GM23248 (cell line): ENCODE measurements at regions not wholly inside any gene's neighbourhood (a gene's known extent, or its start where the extent isn't known, plus 50 kb on each side); places are given as distances from the start of the nearest gene placed in this dataset.

Experiments
- DNase-seq: peaks from one replicate; pipeline ENCODE4 v3.0.0-alpha.2; 2015
- H2AFZ ChIP-seq: fragments of 200-600 bp; sonication (generic); 2 replicates; pipeline ENCODE4 v1.6.1; 2016; ENCODE audit warnings: antibody characterized with exemption
- H3F3A ChIP-seq: fragments of 200-600 bp; sonication (generic); 2 replicates; pipeline ENCODE4 v1.6.1; 2016; ENCODE audit warnings: mild to moderate bottlenecking, antibody characterized with exemption, mixed run types; ENCODE audit not compliant: insufficient read depth
- H3K27ac ChIP-seq: fragments of 200-600 bp; sonication (generic); 2 replicates; pipeline ENCODE4 v1.5.1; 2016; ENCODE audit warnings: mild to moderate bottlenecking
- H3K27me3 ChIP-seq: fragments of 200-600 bp; sonication (generic); replicated peaks from 2 replicates; pipeline ENCODE4 v1.6.1; 2016; ENCODE audit warnings: mild to moderate bottlenecking; ENCODE audit not compliant: insufficient read depth
- H3K36me3 ChIP-seq: fragments of 200-600 bp; sonication (generic); 2 replicates; pipeline ENCODE4 v1.6.1; 2016; ENCODE audit warnings: low read depth, mild to moderate bottlenecking
- H3K4me1 ChIP-seq: fragments of 200-600 bp; sonication (generic); 2 replicates; pipeline ENCODE4 v1.6.1; 2016; ENCODE audit warnings: mild to moderate bottlenecking; ENCODE audit not compliant: insufficient read depth
- H3K4me2 ChIP-seq: fragments of 200-600 bp; sonication (generic); one replicate; pipeline ENCODE4 v1.6.1; 2016; ENCODE audit warnings: mild to moderate bottlenecking; ENCODE audit not compliant: unreplicated experiment
- H3K4me3 ChIP-seq: fragments of 200-600 bp; sonication (generic); 2 replicates; pipeline ENCODE4 v1.5.1; 2016; ENCODE audit warnings: mild to moderate bottlenecking
- H3K79me2 ChIP-seq: fragments of 200-600 bp; sonication (generic); 2 replicates; pipeline ENCODE4 v1.6.1; 2016; ENCODE audit warnings: mild to moderate bottlenecking; ENCODE audit not compliant: insufficient read depth
- H3K9ac ChIP-seq: fragments of 200-600 bp; sonication (generic); 2 replicates; pipeline ENCODE4 v1.6.1; 2016; ENCODE audit warnings: mild to moderate bottlenecking
- H3K9me2 ChIP-seq: fragments of 200-600 bp; sonication (generic); 2 replicates; pipeline ENCODE4 v1.6.1; 2016; ENCODE audit warnings: mixed run types, mild to moderate bottlenecking, moderate library complexity; ENCODE audit not compliant: insufficient read depth
- H3K9me3 ChIP-seq: fragments of 200-600 bp; sonication (generic); one replicate; pipeline ENCODE4 v1.6.1; 2017; ENCODE audit warnings: low read depth
- H4K20me1 ChIP-seq: fragments of 200-600 bp; sonication (generic); 2 replicates; pipeline ENCODE4 v1.6.0; 2016; ENCODE audit not compliant: insufficient read depth
- EZH2 ChIP-seq: fragments of 200-600 bp; sonication (generic); IDR thresholded peaks from 2 replicates; pipeline ENCODE4 v1.6.1; 2018; ENCODE audit warnings: antibody characterized with exemption, mild to moderate bottlenecking; ENCODE audit not compliant: insufficient read depth, poor library complexity, severe bottlenecking
- EZH2phosphoT487 ChIP-seq: fragments of 200-600 bp; sonication (generic); IDR thresholded peaks from 2 replicates; pipeline ENCODE4 v1.6.1; 2018; ENCODE audit warnings: antibody characterized with exemption, moderate library complexity, mild to moderate bottlenecking, low read depth; ENCODE audit not compliant: insufficient read depth
- WGBS, 2 experiments: methylation state at CpG; one replicate each; pipeline ENCODE4 v1.1.6; 2015 to 2017; ENCODE audit warnings: low lambda C conversion rate in 2 of 2, low coverage in 1 of 2; ENCODE audit errors: missing lambda C conversion rate in 2 of 2; 5-methylcytosine and 5-hydroxymethylcytosine counted together
- in situ Hi-C: fragments of 300-500 bp; cut with MboI; formaldehyde crosslinking; loops from 2 replicates; pipeline ENCODE4 v1.15.0; 2020

- Histone ChIP-seq H3K36me3 (no peaks in the 10 kb centered on the region), H3K4me3 (no peak overlapping the region), H3K4me1 (peaks cover 38% of the 10 kb centered on the region), H3K79me2 (no peaks in the 10 kb centered on the region), H3K4me2 (peak overlapping the region; percentile 20), H3K9me3 (no peaks in the 10 kb centered on the region), H3F3A (peaks cover 42% of the 10 kb centered on the region), H3K27me3 (no peaks in the 10 kb centered on the region), H3K27ac (peak overlapping the region; percentile 91), H3K9me2 (no peaks in the 10 kb centered on the region), H4K20me1 (no peaks in the 10 kb centered on the region), H3K9ac (peak overlapping the region; percentile 4; the same call in 1 of the 2 replicates), H2AFZ (0 out of 2 replicates have a peak overlapping the region, but pooled peaks have one; percentile 8)
- 65 to 75% methylated on average over 1 of the region's 1 CpG for WGBS, 2 experiments
- DNase-seq, result peak; percentile 18
- TF ChIP-seq EZH2, result no peak
- TF ChIP-seq EZH2phosphoT487, result no peak
- in situ Hi-C loops, result no loop called here
These were observed 120.7 kb upstream of the RAI14 start for GRCh38 chr5:34535433-34535832.

- in situ Hi-C loops, result no loop called here
- Histone ChIP-seq H2AFZ (0 out of 2 replicates have a peak overlapping the region, but pooled peaks have one; percentile 8), H3K36me3 (no peaks in the 10 kb centered on the region), H4K20me1 (no peaks in the 10 kb centered on the region), H3K4me3 (no peak overlapping the region), H3K27me3 (no peaks in the 10 kb centered on the region), H3K27ac (peak overlapping the region; percentile 91), H3K9me3 (no peaks in the 10 kb centered on the region), H3K9me2 (no peaks in the 10 kb centered on the region), H3K4me2 (peak overlapping the region; percentile 49), H3K4me1 (peaks cover 38% of the 10 kb centered on the region), H3K9ac (no peak overlapping the region), H3F3A (peaks cover 42% of the 10 kb centered on the region), H3K79me2 (no peaks in the 10 kb centered on the region)
- 96 to 100% methylated on average over 2 of the region's 2 CpGs for WGBS, 2 experiments
- no peak for TF ChIP-seq EZH2
- TF ChIP-seq EZH2phosphoT487, result no peak
- DNase-seq, result peak; percentile 36
These were observed 120.0 kb upstream of the RAI14 start for GRCh38 chr5:34535944-34536623.

- Histone ChIP-seq H3K9me3 (no peaks in the 10 kb centered on the region), H3F3A (peaks cover 42% of the 10 kb centered on the region), H3K27ac (no peak overlapping the region), H3K4me2 (no peak overlapping the region), H3K4me1 (peaks cover 38% of the 10 kb centered on the region), H3K27me3 (no peaks in the 10 kb centered on the region), H2AFZ (no peak overlapping the region), H3K4me3 (no peak overlapping the region), H3K9ac (no peak overlapping the region), H4K20me1 (no peaks in the 10 kb centered on the region), H3K79me2 (no peaks in the 10 kb centered on the region), H3K36me3 (no peaks in the 10 kb centered on the region), H3K9me2 (no peaks in the 10 kb centered on the region)
- in situ Hi-C loops, result no loop called here
- no peak for DNase-seq
- TF ChIP-seq EZH2 (no peak), EZH2phosphoT487 (no peak)
These were observed 119.4 kb upstream of the RAI14 start for GRCh38 chr5:34536699-34537098.

GRCh38 chr5:34538026-34538672 lies 118.0 kb upstream of the RAI14 start:
- H3K9me2 ChIP-seq, result no peaks in the 10 kb centered on the region

More at GRCh38 chr5:34538026-34538672, 118.0 kb upstream of the RAI14 start:
- in situ Hi-C loops, result no loop called here
- WGBS, 2 experiments, result 87 to 88% methylated on average over 3 of the region's 3 CpGs
- H3K4me1 ChIP-seq, result peaks cover 33% of the 10 kb centered on the region
- H3K9ac ChIP-seq, result no peak overlapping the region
- no peaks in the 10 kb centered on the region for H3K27me3 ChIP-seq
- DNase-seq, result peak; percentile 26
- no peaks in the 10 kb centered on the region for H4K20me1 ChIP-seq
- H3K9me3 ChIP-seq, result no peaks in the 10 kb centered on the region
- H3F3A ChIP-seq, result peaks cover 32% of the 10 kb centered on the region
- H3K27ac ChIP-seq, result no peak overlapping the region
- TF ChIP-seq EZH2 (no peak), EZH2phosphoT487 (no peak)
- no peak overlapping the region for H3K4me3 ChIP-seq
- no peak overlapping the region for H2AFZ ChIP-seq
- no peaks in the 10 kb centered on the region for H3K36me3 ChIP-seq
- H3K79me2 ChIP-seq, result no peaks in the 10 kb centered on the region
- H3K4me2 ChIP-seq, result no peak overlapping the region
